ENCODE measurements at regions not wholly inside any gene's neighbourhood (a gene's known extent, or its start where the extent isn't known, plus 50 kb on each side); places are given as distances from the start of the nearest gene placed in this dataset.

- CTCF ChIA-PET, result no interaction called here
- H3K27me3 ChIP-seq (ENCODE audit: control insufficient read depth in 2 of 2, insufficient read depth in 2 of 2, low read length in 2 of 2), result no peaks in the 10 kb centered on the region
- no peaks in the 10 kb centered on the region for H3K9me1 ChIP-seq (replicated peaks; ENCODE audit: control insufficient read depth, extremely low read depth, insufficient read depth, low read length)
- DNase-seq (ENCODE audit: low read depth, low spot score) (no peak), FAIRE-seq (no peak)
- no peaks in the 10 kb centered on the region for H3K79me2 ChIP-seq (ENCODE audit: control insufficient read depth, insufficient read depth, low read length)
- dilution Hi-C loops (cut with MboI; ENCODE audit: extremely low pct_ligation_motif_present, low sequenced_read_pairs), result no loop called here
- no peak overlapping the region for H2AFZ ChIP-seq (ENCODE audit: low read depth, low read length)
- TF ChIP-seq EZH2 (IDR thresholded peaks at IDR 0.05; ENCODE audit: borderline replicate concordance, low read depth, low read length, severe bottlenecking) (no peak), MYC (IDR thresholded peaks at IDR 0.05; ENCODE audit: low read depth, low read length) (no peak), GATA2 (IDR thresholded peaks at IDR 0.05; ENCODE audit: insufficient read depth, insufficient read length, low read depth, low read length) (no peak), POLR2A (IDR thresholded peaks at IDR 0.05; ENCODE audit: low read depth, low read length) (no peak), CTCF (IDR thresholded peaks at IDR 0.05; ENCODE audit: extremely low read depth in 1 of 2, insufficient read depth in 1 of 2, low read depth in 1 of 2, low read length in 2 of 2) (no peak), FOS (IDR thresholded peaks at IDR 0.05; ENCODE audit: borderline replicate concordance, insufficient read depth, low read length) (no peak), JUN (IDR thresholded peaks at IDR 0.05; ENCODE audit: borderline replicate concordance, insufficient read depth, insufficient read length, low read depth) (no peak), MAX (IDR thresholded peaks at IDR 0.05; ENCODE audit: insufficient read depth, insufficient read length) (no peak), POLR2AphosphoS5 (IDR thresholded peaks at IDR 0.05; ENCODE audit: insufficient read depth, low read depth, low read length) (no peak)
- no peaks in the 10 kb centered on the region for H3K9me3 ChIP-seq (replicated peaks; ENCODE audit: control insufficient read depth, insufficient read depth, low read length)
- H3K36me3 ChIP-seq (ENCODE audit: control insufficient read depth in 2 of 2, extremely low read depth in 1 of 2, insufficient read depth in 2 of 2, low read length in 2 of 2), result no peaks in the 10 kb centered on the region
- H3K27ac ChIP-seq (ENCODE audit: insufficient read depth, low read depth, low read length), result no peak overlapping the region
- H3K4me2 ChIP-seq (ENCODE audit: insufficient read depth, low read length), result no peak overlapping the region
- H3K4me3 ChIP-seq (replicated peaks in 1 of 3; ENCODE audit: insufficient read depth in 1 of 3, low read depth in 1 of 3, low read length in 3 of 3), result no peak overlapping the region
- H3K4me1 ChIP-seq (ENCODE audit: control insufficient read depth, extremely low read depth, insufficient read depth, low read length), result no peaks in the 10 kb centered on the region
- POLR2A ChIA-PET, result no interaction called here
- intact Hi-C loops (cut with micrococcal nuclease), result loop anchor here (5.0 kb wide), 1 partner anchor 1973 kb away; no protein-coding TSS in a partner anchor
- H3K9ac ChIP-seq (replicated peaks; ENCODE audit: extremely low read depth, insufficient read depth, low read length), result no peak overlapping the region
- BruUV-seq (replicated peaks), result no TSS peak
- no peaks in the 10 kb centered on the region for H4K20me1 ChIP-seq (replicated peaks; ENCODE audit: control insufficient read depth, extremely low read depth, insufficient read depth, low read length)
Observed at GRCh38 chr12:127130506-127131124, 1136.4 kb upstream of the TMEM132C start.

Measured in endothelial cell of umbilical vein (primary cell).